Gastroesophageal sphincter (tissue), 3 donors: ENCODE measurements at regions not wholly inside any gene's neighbourhood (a gene's known extent, or its start where the extent isn't known, plus 50 kb on each side); places are given as distances from the start of the nearest gene placed in this dataset.

Source experiments
- EP300 ChIP-seq: sonication (generic); formaldehyde crosslinking; IDR thresholded peaks from one replicate; pipeline ENCODE4 v1.6.1; 2017; ENCODE audit warnings: antibody characterized with exemption, mild to moderate bottlenecking
- POLR2A ChIP-seq, 2 donors: fragments of 450-650 bp; IDR thresholded peaks; one replicate each; pipeline ENCODE4 v1.6.1; 2017; ENCODE audit warnings: antibody characterized with exemption in 2 of 2, mild to moderate bottlenecking in 2 of 2, moderate library complexity in 1 of 2
- POLR2AphosphoS5 ChIP-seq: sonication (generic); formaldehyde crosslinking; IDR thresholded peaks from one replicate; pipeline ENCODE4 v1.6.1; 2017; ENCODE audit warnings: antibody characterized with exemption
- TF ChIP-seq, protein P1 (sequence below), 4 experiments: fragments of 200-600 bp in 2 of 4; fragments of 450-650 bp in 2 of 4; sonication (generic) in 1 of 4; IDR thresholded peaks; one replicate each; pipeline ENCODE4 v1.5.1; 2017 to 2019; ENCODE audit warnings: antibody characterized with exemption in 4 of 4, mild to moderate bottlenecking in 2 of 4, moderate library complexity in 2 of 4

DNA sequence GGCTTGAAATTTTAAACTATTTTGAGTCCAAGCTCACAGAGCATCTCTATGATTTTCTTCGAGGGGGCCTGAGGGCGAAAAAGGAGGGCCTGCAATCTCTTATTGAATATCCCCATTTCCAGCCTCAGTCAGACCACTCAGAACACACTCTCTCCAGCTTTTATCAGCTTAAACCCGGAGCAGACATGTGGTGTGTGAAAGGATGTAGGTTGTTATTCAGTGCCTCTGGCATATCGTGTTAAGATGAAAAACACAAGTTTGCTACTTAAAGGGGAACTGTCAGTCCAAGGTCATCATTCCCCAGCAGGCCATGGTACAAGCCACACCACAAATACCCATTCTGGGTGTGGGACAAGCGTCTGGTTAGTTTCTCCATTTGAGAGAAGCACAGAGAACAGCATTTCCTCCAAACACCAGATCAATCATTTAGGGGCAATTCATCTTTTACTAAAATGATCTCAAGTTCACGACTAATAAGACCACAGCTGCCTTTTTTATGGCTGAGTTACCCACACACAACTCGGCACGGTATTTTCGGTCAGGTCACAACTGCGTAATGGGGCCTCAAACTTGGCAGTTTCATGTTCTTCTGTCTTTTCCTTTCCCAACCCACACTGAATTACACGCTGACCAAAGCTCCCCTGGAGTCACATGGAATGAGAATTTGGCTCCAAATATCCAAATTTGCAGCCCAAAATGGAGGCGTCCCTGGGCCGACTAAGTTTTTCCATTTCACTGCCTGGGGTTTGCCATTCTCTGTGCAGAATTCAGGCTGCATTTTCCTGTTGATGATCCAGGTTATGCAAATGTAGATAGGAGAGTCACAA is 188.4 kb downstream of the SEM1 start:
- TF ChIP-seq, protein P1, sequence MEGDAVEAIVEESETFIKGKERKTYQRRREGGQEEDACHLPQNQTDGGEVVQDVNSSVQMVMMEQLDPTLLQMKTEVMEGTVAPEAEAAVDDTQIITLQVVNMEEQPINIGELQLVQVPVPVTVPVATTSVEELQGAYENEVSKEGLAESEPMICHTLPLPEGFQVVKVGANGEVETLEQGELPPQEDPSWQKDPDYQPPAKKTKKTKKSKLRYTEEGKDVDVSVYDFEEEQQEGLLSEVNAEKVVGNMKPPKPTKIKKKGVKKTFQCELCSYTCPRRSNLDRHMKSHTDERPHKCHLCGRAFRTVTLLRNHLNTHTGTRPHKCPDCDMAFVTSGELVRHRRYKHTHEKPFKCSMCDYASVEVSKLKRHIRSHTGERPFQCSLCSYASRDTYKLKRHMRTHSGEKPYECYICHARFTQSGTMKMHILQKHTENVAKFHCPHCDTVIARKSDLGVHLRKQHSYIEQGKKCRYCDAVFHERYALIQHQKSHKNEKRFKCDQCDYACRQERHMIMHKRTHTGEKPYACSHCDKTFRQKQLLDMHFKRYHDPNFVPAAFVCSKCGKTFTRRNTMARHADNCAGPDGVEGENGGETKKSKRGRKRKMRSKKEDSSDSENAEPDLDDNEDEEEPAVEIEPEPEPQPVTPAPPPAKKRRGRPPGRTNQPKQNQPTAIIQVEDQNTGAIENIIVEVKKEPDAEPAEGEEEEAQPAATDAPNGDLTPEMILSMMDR (IDR thresholded peaks at IDR 0.05), result no peak
- TF ChIP-seq POLR2A (IDR thresholded peaks at IDR 0.05) (no peak), EP300 (no peak), POLR2AphosphoS5 (no peak)
